ENCODE measurements at regions not wholly inside any gene's neighbourhood (a gene's known extent, or its start where the extent isn't known, plus 50 kb on each side); places are given as distances from the start of the nearest gene placed in this dataset.

DNA sequence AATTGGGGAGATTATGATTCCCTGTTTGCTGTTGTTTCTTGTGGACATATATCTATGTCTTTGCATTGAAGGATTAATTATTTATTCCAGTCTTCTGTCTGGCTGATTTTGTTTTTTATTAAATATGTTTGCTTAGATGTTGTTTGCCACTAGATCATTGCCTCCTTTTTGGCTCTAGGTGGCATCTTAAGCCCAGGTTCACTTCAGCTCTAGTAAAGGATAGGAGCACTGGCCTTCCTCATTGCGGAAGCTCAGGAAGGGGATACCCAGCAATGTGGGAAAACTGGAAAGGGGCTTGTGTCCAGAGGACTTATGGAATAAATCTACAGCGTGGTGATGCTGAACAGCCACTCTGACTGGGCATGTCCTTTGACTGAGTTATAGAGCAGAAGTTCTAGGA is 821.6 kb downstream of the PDCD6IP start:
- no peaks in the 10 kb centered on the region for H3K4me1 ChIP-seq (ENCODE audit: control insufficient read depth, extremely low read depth, insufficient read depth, low read length)
- ChIA-PET CTCF (no interaction called here), POLR2A (no interaction called here)
- DNase-seq (ENCODE audit: low read depth, low spot score) (no peak), FAIRE-seq (no peak)
- TF ChIP-seq GATA2 (IDR thresholded peaks at IDR 0.05; ENCODE audit: insufficient read depth, insufficient read length, low read depth, low read length) (no peak), JUN (IDR thresholded peaks at IDR 0.05; ENCODE audit: borderline replicate concordance, insufficient read depth, insufficient read length, low read depth) (no peak), FOS (IDR thresholded peaks at IDR 0.05; ENCODE audit: borderline replicate concordance, insufficient read depth, low read length) (no peak), POLR2AphosphoS5 (IDR thresholded peaks at IDR 0.05; ENCODE audit: insufficient read depth, low read depth, low read length) (no peak), POLR2A (IDR thresholded peaks at IDR 0.05; ENCODE audit: low read depth, low read length) (no peak), EZH2 (IDR thresholded peaks at IDR 0.05; ENCODE audit: borderline replicate concordance, low read depth, low read length, severe bottlenecking) (no peak), MYC (IDR thresholded peaks at IDR 0.05; ENCODE audit: low read depth, low read length) (no peak)
- TF ChIP-seq, protein P1, sequence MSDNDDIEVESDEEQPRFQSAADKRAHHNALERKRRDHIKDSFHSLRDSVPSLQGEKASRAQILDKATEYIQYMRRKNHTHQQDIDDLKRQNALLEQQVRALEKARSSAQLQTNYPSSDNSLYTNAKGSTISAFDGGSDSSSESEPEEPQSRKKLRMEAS (IDR thresholded peaks at IDR 0.05; ENCODE audit: insufficient read depth, insufficient read length) = no peak
- TF ChIP-seq, protein P2, sequence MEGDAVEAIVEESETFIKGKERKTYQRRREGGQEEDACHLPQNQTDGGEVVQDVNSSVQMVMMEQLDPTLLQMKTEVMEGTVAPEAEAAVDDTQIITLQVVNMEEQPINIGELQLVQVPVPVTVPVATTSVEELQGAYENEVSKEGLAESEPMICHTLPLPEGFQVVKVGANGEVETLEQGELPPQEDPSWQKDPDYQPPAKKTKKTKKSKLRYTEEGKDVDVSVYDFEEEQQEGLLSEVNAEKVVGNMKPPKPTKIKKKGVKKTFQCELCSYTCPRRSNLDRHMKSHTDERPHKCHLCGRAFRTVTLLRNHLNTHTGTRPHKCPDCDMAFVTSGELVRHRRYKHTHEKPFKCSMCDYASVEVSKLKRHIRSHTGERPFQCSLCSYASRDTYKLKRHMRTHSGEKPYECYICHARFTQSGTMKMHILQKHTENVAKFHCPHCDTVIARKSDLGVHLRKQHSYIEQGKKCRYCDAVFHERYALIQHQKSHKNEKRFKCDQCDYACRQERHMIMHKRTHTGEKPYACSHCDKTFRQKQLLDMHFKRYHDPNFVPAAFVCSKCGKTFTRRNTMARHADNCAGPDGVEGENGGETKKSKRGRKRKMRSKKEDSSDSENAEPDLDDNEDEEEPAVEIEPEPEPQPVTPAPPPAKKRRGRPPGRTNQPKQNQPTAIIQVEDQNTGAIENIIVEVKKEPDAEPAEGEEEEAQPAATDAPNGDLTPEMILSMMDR (IDR thresholded peaks at IDR 0.05; ENCODE audit: extremely low read depth in 1 of 2, insufficient read depth in 1 of 2, low read depth in 1 of 2, low read length in 2 of 2) = no peak
- intact Hi-C loops (cut with micrococcal nuclease) = no loop called here
- no peaks in the 10 kb centered on the region for H3K79me2 ChIP-seq (ENCODE audit: control insufficient read depth, insufficient read depth, low read length)
- no peaks in the 10 kb centered on the region for H4K20me1 ChIP-seq (replicated peaks; ENCODE audit: control insufficient read depth, extremely low read depth, insufficient read depth, low read length)
- no peaks in the 10 kb centered on the region for H3K27me3 ChIP-seq (ENCODE audit: control insufficient read depth in 2 of 2, insufficient read depth in 2 of 2, low read length in 2 of 2)
- BruUV-seq (replicated peaks) = no TSS peak
- no peaks in the 10 kb centered on the region for H3K9me3 ChIP-seq (replicated peaks; ENCODE audit: control insufficient read depth, insufficient read depth, low read length)
- H3K36me3 ChIP-seq (ENCODE audit: control insufficient read depth in 2 of 2, extremely low read depth in 1 of 2, insufficient read depth in 2 of 2, low read length in 2 of 2) = no peaks in the 10 kb centered on the region
- H3K27ac ChIP-seq (ENCODE audit: insufficient read depth, low read depth, low read length) = no peak overlapping the region
- H3K9me1 ChIP-seq (replicated peaks; ENCODE audit: control insufficient read depth, extremely low read depth, insufficient read depth, low read length) = no peaks in the 10 kb centered on the region
- H3K4me3 ChIP-seq (replicated peaks in 1 of 3; ENCODE audit: insufficient read depth in 1 of 3, low read depth in 1 of 3, low read length in 3 of 3) = no peak overlapping the region
- H3K4me2 ChIP-seq (ENCODE audit: insufficient read depth, low read length) = no peak overlapping the region
- dilution Hi-C loops (cut with MboI; ENCODE audit: extremely low pct_ligation_motif_present, low sequenced_read_pairs) = no loop called here
- no peak overlapping the region for H3K9ac ChIP-seq (replicated peaks; ENCODE audit: extremely low read depth, insufficient read depth, low read length)
- H2AFZ ChIP-seq (ENCODE audit: low read depth, low read length) = no peak overlapping the region

All from endothelial cell of umbilical vein (primary cell).